Osteoblast (primary cell): ENCODE measurements at regions not wholly inside any gene's neighbourhood (a gene's known extent, or its start where the extent isn't known, plus 50 kb on each side); places are given as distances from the start of the nearest gene placed in this dataset.

Experiments
- DNase-seq: peaks from one replicate; pipeline ENCODE4 v3.0.0; 2011; ENCODE audit warnings: low spot score, mixed read lengths; ENCODE audit not compliant: insufficient read length; ENCODE audit errors: missing footprints
- H2AFZ ChIP-seq: 2 replicates; pipeline ENCODE4 v1.6.0; 2011; ENCODE audit warnings: mild to moderate bottlenecking, low read length
- H3K27ac ChIP-seq: 2 replicates; pipeline ENCODE4 v1.5.1; 2011; ENCODE audit warnings: mild to moderate bottlenecking, low read depth, low read length, moderate library complexity
- H3K27me3 ChIP-seq: 2 replicates; pipeline ENCODE4 v1.6.0; 2012; ENCODE audit warnings: mild to moderate bottlenecking, control low read depth, inconsistent platforms, low read length, moderate library complexity; ENCODE audit not compliant: insufficient read depth
- H3K36me3 ChIP-seq: 2 replicates; pipeline ENCODE4 v1.5.1; 2011; ENCODE audit warnings: mild to moderate bottlenecking, low read length, control low read depth, moderate library complexity; ENCODE audit not compliant: insufficient read depth
- H3K4me1 ChIP-seq: 2 replicates; pipeline ENCODE4 v1.5.1; 2011; ENCODE audit warnings: mild to moderate bottlenecking, low read length, control low read depth, moderate library complexity; ENCODE audit not compliant: insufficient read depth
- H3K4me2 ChIP-seq: 2 replicates; pipeline ENCODE4 v1.6.0; 2011; ENCODE audit warnings: mild to moderate bottlenecking, low read length; ENCODE audit not compliant: insufficient read depth
- H3K4me3 ChIP-seq: fragments of 200-600 bp; sonication (generic); 3 replicates; pipeline ENCODE4 v1.5.1; 2012; ENCODE audit warnings: mild to moderate bottlenecking, low read length, inconsistent platforms; ENCODE audit not compliant: insufficient read depth
- H3K79me2 ChIP-seq: 2 replicates; pipeline ENCODE4 v1.6.0; 2012; ENCODE audit warnings: mild to moderate bottlenecking, low read length, control low read depth, inconsistent platforms; ENCODE audit not compliant: insufficient read depth
- H3K9me3 ChIP-seq: 2 replicates; pipeline ENCODE4 v1.5.1; 2011; ENCODE audit warnings: low read depth, low read length, control low read depth
- H4K20me1 ChIP-seq: 2 replicates; pipeline ENCODE4 v1.6.0; 2012; ENCODE audit warnings: mild to moderate bottlenecking, low read length, control low read depth; ENCODE audit not compliant: insufficient read depth
- CTCF ChIP-seq: IDR thresholded peaks from 2 replicates; pipeline ENCODE4 v1.5.1; 2011; ENCODE audit warnings: mild to moderate bottlenecking, low read depth, low read length, moderate library complexity; ENCODE audit errors: extremely low read depth

GRCh38 chr4:22063613-22064012, 115.0 kb upstream of the KCNIP4 start:
- no peak for TF ChIP-seq CTCF
- no peaks in the 10 kb centered on the region for H3K27me3 ChIP-seq
- H3K4me3 ChIP-seq = no peak overlapping the region
- H3K4me1 ChIP-seq = no peaks in the 10 kb centered on the region
- H3K36me3 ChIP-seq = no peaks in the 10 kb centered on the region
- H2AFZ ChIP-seq = no peak overlapping the region
- H3K4me2 ChIP-seq = no peak overlapping the region
- H3K27ac ChIP-seq = no peak overlapping the region
- H3K79me2 ChIP-seq = no peaks in the 10 kb centered on the region
- no peaks in the 10 kb centered on the region for H3K9me3 ChIP-seq
- no peak for DNase-seq
- H4K20me1 ChIP-seq = no peaks in the 10 kb centered on the region

GRCh38 chr4:22062676-22063075, 114.1 kb upstream of the KCNIP4 start:
- H3K27ac ChIP-seq = no peak overlapping the region
- H3K79me2 ChIP-seq = no peaks in the 10 kb centered on the region
- H3K4me1 ChIP-seq = no peaks in the 10 kb centered on the region
- no peak for DNase-seq
- no peaks in the 10 kb centered on the region for H3K27me3 ChIP-seq
- no peak for TF ChIP-seq CTCF
- H3K9me3 ChIP-seq = no peaks in the 10 kb centered on the region
- H2AFZ ChIP-seq = no peak overlapping the region
- no peak overlapping the region for H3K4me3 ChIP-seq
- H4K20me1 ChIP-seq = no peaks in the 10 kb centered on the region
- no peak overlapping the region for H3K4me2 ChIP-seq
- H3K36me3 ChIP-seq = no peaks in the 10 kb centered on the region

- Histone ChIP-seq H3K27ac (no peak overlapping the region), H3K79me2 (no peaks in the 10 kb centered on the region), H3K9me3 (no peaks in the 10 kb centered on the region), H4K20me1 (no peaks in the 10 kb centered on the region), H3K4me1 (no peaks in the 10 kb centered on the region), H3K27me3 (no peaks in the 10 kb centered on the region), H3K36me3 (no peaks in the 10 kb centered on the region), H3K4me3 (no peak overlapping the region), H2AFZ (no peak overlapping the region), H3K4me2 (no peak overlapping the region)
- TF ChIP-seq CTCF = no peak
- no peak for DNase-seq
Measured at GRCh38 chr4:22055954-22056353, 107.4 kb upstream of the KCNIP4 start.

- Histone ChIP-seq H3K27me3 (no peaks in the 10 kb centered on the region), H3K4me3 (no peak overlapping the region), H3K4me1 (no peaks in the 10 kb centered on the region), H3K27ac (no peak overlapping the region), H4K20me1 (no peaks in the 10 kb centered on the region), H3K79me2 (no peaks in the 10 kb centered on the region), H3K4me2 (no peak overlapping the region), H3K36me3 (no peaks in the 10 kb centered on the region), H2AFZ (no peak overlapping the region), H3K9me3 (no peaks in the 10 kb centered on the region)
- no peak for TF ChIP-seq CTCF
- no peak for DNase-seq
Measured at GRCh38 chr4:22052076-22052475, 103.5 kb upstream of the KCNIP4 start.
